Ammon's horn (tissue), 1 donor: ENCODE measurements at regions not wholly inside any gene's neighbourhood (a gene's known extent, or its start where the extent isn't known, plus 50 kb on each side); places are given as distances from the start of the nearest gene placed in this dataset.
A peak's percentile ranks its signal among the peaks of the same experiment; 100 is the strongest.
"Not testable (repeated sequence)": the region's sequence is repeated elsewhere in the genome, so short reads cannot be mapped to it uniquely, and the experiment has no call there.

ENCODE experiments used
- DNase-seq: peaks from one replicate; pipeline ENCODE4 v3.0.0-alpha.2; 2016; ENCODE audit warnings: low spot score

- no peak for DNase-seq
These were observed 1098.6 kb downstream of the TAF11L14 start for GRCh38 chr5:18732556-18733479.

GRCh38 chr5:18736051-18736398 lies 1101.8 kb downstream of the TAF11L14 start:
- DNase-seq = no peak

- not testable (repeated sequence) for DNase-seq
These were observed 1102.5 kb downstream of the TAF11L14 start for GRCh38 chr5:18736736-18737135.

GRCh38 chr5:18740301-18740700 lies 1106.0 kb downstream of the TAF11L14 start:
- DNase-seq = no peak

- no peak for DNase-seq
These were observed 1108.6 kb downstream of the TAF11L14 start for GRCh38 chr5:18742830-18743229.

- no peak for DNase-seq
These were observed 1110.2 kb downstream of the TAF11L14 start for GRCh38 chr5:18744441-18744840.

- no peak for DNase-seq
These were observed 1111.1 kb downstream of the TAF11L14 start for GRCh38 chr5:18745042-18745987.

GRCh38 chr5:18745988-18746615 lies 1111.8 kb downstream of the TAF11L14 start:
- no peak for DNase-seq

GRCh38 chr5:18749763-18750162 lies 1115.5 kb downstream of the TAF11L14 start:
- DNase-seq = no peak

GRCh38 chr5:18752317-18752716 lies 1118.1 kb downstream of the TAF11L14 start:
- no peak for DNase-seq

GRCh38 chr5:18754201-18754600 lies 1119.9 kb downstream of the TAF11L14 start:
- DNase-seq = no peak

GRCh38 chr5:18761801-18762200 lies 1127.5 kb downstream of the TAF11L14 start:
- DNase-seq = no peak

- DNase-seq = no peak
These were observed 1129.9 kb downstream of the TAF11L14 start for GRCh38 chr5:18764161-18764560.

- no peak for DNase-seq
These were observed 1131.0 kb downstream of the TAF11L14 start for GRCh38 chr5:18765304-18765703.

- no peak for DNase-seq
These were observed 1136.9 kb downstream of the TAF11L14 start for GRCh38 chr5:18771097-18771610.

- no peak for DNase-seq
These were observed 1138.2 kb downstream of the TAF11L14 start for GRCh38 chr5:18772475-18772874.

GRCh38 chr5:18778225-18778624 lies 1144.0 kb downstream of the TAF11L14 start:
- peak; percentile 62 for DNase-seq

GRCh38 chr5:18789218-18789998 lies 1155.1 kb downstream of the TAF11L14 start:
- DNase-seq = no peak

- DNase-seq = no peak
These were observed 1157.9 kb downstream of the TAF11L14 start for GRCh38 chr5:18792145-18792544.

- no peak for DNase-seq
These were observed 1163.0 kb downstream of the TAF11L14 start for GRCh38 chr5:18797222-18797621.

- no peak for DNase-seq
These were observed 1163.8 kb downstream of the TAF11L14 start for GRCh38 chr5:18798058-18798457.
